ENCODE measurements at regions not wholly inside any gene's neighbourhood (a gene's known extent, or its start where the extent isn't known, plus 50 kb on each side); places are given as distances from the start of the nearest gene placed in this dataset.

DNA sequence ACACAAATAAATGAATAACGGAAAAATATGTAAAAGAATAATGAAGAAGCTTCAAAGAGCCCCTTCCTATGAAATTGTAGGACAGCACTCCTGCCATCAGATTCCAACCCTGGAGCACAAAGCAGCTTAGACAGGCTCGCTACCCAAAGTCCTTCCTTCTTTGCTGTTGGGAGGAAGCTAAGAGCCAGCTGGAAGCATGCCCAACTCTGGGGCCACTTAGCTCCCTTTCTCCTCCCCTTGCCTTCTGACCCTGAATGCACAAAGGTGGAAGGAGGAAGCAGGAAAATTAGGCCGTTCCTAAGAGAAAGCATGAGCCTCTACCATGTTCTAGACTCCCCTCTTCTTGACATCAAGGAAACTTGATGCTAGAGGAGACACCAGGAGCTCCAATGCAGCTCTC is 700.8 kb downstream of the RNF144A start:
- no peak for TF ChIP-seq POLR2A (IDR thresholded peaks at IDR 0.05)
- TF ChIP-seq, protein P1, sequence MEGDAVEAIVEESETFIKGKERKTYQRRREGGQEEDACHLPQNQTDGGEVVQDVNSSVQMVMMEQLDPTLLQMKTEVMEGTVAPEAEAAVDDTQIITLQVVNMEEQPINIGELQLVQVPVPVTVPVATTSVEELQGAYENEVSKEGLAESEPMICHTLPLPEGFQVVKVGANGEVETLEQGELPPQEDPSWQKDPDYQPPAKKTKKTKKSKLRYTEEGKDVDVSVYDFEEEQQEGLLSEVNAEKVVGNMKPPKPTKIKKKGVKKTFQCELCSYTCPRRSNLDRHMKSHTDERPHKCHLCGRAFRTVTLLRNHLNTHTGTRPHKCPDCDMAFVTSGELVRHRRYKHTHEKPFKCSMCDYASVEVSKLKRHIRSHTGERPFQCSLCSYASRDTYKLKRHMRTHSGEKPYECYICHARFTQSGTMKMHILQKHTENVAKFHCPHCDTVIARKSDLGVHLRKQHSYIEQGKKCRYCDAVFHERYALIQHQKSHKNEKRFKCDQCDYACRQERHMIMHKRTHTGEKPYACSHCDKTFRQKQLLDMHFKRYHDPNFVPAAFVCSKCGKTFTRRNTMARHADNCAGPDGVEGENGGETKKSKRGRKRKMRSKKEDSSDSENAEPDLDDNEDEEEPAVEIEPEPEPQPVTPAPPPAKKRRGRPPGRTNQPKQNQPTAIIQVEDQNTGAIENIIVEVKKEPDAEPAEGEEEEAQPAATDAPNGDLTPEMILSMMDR (IDR thresholded peaks at IDR 0.05) = no peak
